Left ventricle myocardium superior (tissue), 1 donor: ENCODE measurements at regions not wholly inside any gene's neighbourhood (a gene's known extent, or its start where the extent isn't known, plus 50 kb on each side); places are given as distances from the start of the nearest gene placed in this dataset.
"Not testable (repeated sequence)": the region's sequence is repeated elsewhere in the genome, so short reads cannot be mapped to it uniquely, and the experiment has no call there.

Experiments used
- ATAC-seq: fragments of 200-7000 bp; cut with Tn5 transposase; one replicate; pipeline ENCODE4 v1.9.1; 2020; ENCODE audit warnings: mild to moderate bottlenecking, moderate library complexity
- DNase-seq: peaks from one replicate; pipeline ENCODE4 v3.0.0-alpha.2; 2020
- intact Hi-C: fragments of 100-400 bp; cut with micrococcal nuclease; formaldehyde crosslinking; loops from one replicate; pipeline ENCODE4 v1.11.0; 2022
- donor health status: DM: no; HTN: yes; CAD: no; lungs with severe emphysema.

GRCh38 chr4:77293426-77293825, 136.4 kb downstream of the CCNG2 start:
- intact Hi-C loops = no loop called here

GRCh38 chr4:77300996-77301395, 144.0 kb downstream of the CCNG2 start:
- DNase-seq, intact Hi-C loops, ATAC-seq: not testable (repeated sequence)

More at GRCh38 chr4:77293426-77293825, 136.4 kb downstream of the CCNG2 start:
- DNase-seq (no peak), ATAC-seq (no peak)

GRCh38 chr4:77305766-77306165, 148.8 kb downstream of the CCNG2 start:
- DNase-seq (no peak), ATAC-seq (no peak)
- intact Hi-C loops = no loop called here

DNA sequence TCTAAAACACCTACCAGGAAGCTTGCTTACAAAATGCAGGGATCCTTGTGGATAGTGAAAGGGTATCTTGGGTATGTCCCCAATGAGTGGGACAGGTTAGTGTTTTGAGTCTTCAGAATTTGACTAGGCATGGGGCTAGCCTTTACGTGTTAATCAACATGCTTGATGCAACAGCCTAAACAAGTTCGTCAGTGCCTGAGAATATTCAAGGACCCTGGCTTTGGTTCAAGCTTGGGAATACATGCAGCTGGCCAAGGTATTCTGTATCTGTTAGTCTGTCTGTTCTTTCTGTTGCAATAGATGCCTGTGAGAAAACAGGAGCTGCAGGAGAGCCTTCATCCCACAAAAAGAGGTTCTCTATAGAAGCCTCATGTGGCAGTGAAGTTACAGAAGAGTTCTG, 149.5 kb downstream of the CCNG2 start:
- DNase-seq (no peak), ATAC-seq (no peak)
- intact Hi-C loops = no loop called here

- ATAC-seq (peak; percentile 45), DNase-seq (no peak)
- intact Hi-C loops = no loop called here
Measured at GRCh38 chr4:77308843-77309242, 151.8 kb downstream of the CCNG2 start.

GRCh38 chr4:77309496-77309895, 152.5 kb downstream of the CCNG2 start:
- intact Hi-C loops = no loop called here
- ATAC-seq (no peak), DNase-seq (no peak)

DNA sequence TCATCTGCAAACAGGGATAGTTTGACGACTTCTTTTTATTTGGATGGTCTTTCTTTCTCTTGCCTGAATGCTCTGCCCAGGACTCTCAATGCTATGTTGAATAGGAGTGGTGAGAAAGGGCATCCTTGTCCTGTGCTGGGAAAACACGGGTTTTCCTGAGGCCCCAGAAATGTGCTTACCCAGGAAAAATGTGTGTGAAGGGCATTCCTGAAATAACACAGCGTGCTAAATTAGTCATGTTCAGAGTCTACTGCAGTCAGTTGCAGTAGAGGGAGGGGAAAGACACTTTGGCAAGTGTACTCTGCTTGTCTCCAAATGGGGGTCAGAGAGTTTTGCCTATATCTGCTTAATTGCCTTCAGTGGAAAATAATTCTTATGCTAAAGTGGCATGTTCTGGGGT, 153.9 kb downstream of the CCNG2 start:
- DNase-seq = no peak
- intact Hi-C loops = no loop called here
- no peak for ATAC-seq

GRCh38 chr4:77314697-77315096, 157.7 kb downstream of the CCNG2 start:
- intact Hi-C loops = no loop called here
- DNase-seq = no peak
- ATAC-seq = no peak

- intact Hi-C loops = no loop called here
- no peak for ATAC-seq
Measured at GRCh38 chr4:77327151-77327550, 170.1 kb downstream of the CCNG2 start.

DNA sequence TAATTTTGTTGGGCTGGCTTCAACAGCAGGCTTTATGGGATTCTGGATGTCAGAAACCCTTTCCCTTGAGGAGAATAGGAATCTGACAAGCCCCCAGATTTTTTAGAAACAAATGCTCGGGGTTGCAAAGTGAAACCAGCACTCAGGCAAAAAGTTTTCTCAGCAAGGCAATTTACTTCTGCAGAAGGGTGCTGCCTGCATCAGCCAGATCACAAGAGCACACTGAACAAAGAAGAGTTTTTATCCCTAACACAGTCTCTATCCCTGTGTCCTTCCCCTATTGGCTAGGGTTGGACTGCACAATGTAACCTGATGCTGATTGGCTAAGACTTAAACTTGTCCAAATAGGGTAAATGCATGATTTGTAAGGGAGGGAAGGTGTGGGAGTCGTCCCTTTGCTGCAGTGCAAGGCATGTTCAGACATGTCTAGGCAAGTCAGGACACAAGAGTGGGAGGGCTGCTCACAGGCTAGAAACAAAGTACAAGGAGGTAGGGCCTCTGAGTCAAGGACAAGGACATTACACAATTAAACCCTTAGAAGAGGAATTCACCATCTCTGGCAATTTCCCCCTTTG, 175.8 kb downstream of the CCNG2 start:
- DNase-seq = no peak
- intact Hi-C loops = no loop called here
- no peak for ATAC-seq

More at GRCh38 chr4:77327151-77327550, 170.1 kb downstream of the CCNG2 start:
- DNase-seq = no peak

DNA sequence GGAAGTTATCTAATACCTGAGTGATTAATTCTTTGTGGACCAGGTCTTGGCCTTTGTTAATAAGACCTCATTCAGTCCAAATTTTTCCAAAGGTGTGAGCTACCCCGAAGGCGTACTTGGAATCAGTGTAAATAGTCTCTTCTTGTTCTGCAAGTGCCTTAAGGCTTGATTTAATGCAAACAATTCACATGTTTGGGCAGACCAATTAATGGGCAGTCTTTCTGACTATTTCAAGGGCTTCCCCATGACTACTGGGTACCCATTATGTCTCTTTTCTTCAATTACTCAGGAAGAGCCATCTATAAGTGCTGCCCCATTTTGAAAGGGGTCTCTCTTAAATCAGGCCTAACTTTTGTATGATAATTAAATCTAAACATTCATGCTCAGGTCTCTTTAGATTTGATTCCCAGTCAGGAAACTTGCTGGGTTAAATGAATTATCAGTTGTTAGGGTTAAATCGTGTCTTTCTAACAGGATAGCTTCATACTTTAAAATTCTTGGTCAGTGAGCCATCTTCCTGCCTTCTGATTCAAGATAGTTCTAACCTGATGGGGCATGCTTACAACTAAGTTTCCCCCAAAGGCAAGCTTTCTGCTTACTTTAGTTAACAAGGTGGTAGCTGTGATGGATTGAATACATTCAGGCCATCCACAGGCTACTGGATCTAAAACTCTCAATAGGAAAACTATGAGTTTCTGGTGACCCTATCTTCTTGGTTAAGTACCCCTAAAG, 179.6 kb downstream of the CCNG2 start:
- DNase-seq (no peak), ATAC-seq (no peak)
- intact Hi-C loops = no loop called here

DNA sequence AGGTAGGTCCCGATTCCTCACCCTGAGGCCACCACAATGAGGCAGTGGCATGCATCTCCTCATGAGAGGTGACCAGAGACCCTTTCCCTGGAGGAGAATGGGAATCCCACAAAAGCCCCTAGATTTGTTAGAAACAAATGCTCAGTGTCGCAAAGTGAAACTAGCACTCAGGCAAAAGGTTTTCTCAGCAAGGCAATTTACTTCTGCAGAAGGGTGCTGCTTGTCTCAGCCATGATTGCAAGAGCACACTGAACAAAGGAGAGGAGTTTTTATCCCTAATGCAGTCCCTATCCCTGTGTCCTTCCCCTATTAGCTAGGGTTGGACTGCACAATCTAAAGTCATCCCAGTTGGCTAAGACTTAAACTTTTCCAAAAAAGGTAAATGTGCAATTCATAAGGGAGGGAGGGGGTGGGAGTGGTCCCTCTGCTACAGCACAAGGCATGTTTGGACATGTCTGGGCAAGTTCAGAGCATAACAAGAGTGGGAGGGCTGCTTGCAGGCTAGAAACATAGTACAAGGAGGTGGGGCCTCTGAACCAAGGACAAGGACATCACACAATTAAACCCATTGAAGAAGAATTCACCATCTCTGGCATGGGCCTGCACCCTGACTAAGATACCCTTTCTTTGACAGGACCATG, 185.3 kb downstream of the CCNG2 start:
- no peak for DNase-seq
- intact Hi-C loops = no loop called here
- no peak for ATAC-seq

DNA sequence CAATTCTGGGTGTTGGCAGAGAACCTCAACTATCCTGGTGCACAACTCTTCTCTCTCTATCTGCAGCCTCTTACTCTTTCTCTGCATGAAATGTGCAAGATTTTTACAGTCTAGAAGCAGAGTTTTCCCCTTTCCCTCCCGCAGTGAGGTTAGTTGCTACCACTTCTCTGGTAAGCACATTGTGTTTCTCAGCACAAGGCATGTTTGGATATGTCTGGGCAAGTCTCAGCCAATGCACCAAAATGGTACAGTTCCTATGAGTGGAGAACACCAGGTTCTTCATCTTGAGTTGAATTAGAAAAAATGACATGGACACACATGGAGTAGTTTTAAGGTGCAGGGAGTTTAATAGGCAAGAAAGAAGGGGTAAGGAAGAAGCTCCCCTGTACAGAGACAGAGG, 187.0 kb downstream of the CCNG2 start:
- intact Hi-C loops = no loop called here
- ATAC-seq (no peak), DNase-seq (no peak)

DNA sequence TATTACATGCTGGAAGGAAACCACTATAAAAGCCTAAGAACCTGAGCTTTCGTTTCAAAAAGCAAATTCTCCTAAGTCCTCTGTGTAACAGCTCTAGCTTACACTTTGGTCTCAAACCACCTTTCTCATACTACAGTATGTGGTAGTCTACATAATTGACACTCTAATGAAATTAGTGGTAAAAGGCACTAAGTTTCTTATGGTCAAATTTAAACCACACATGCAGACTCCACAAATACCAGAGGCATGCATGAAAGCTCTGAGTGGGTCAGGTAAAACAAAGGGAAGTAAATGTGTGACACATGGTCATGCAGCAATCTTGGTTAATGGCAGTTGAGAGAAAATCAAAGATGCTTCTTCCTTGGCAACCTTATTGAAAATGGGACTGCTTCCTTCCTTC, 187.8 kb downstream of the CCNG2 start:
- intact Hi-C loops = no loop called here
- ATAC-seq = no peak
- DNase-seq = no peak

- intact Hi-C loops = no loop called here
- ATAC-seq (no peak), DNase-seq (no peak)
Measured at GRCh38 chr4:77347351-77347966, 190.5 kb downstream of the CCNG2 start.

- ATAC-seq = no peak
- no peak for DNase-seq
- intact Hi-C loops = no loop called here
Measured at GRCh38 chr4:77348815-77349214, 191.8 kb downstream of the CCNG2 start.

DNA sequence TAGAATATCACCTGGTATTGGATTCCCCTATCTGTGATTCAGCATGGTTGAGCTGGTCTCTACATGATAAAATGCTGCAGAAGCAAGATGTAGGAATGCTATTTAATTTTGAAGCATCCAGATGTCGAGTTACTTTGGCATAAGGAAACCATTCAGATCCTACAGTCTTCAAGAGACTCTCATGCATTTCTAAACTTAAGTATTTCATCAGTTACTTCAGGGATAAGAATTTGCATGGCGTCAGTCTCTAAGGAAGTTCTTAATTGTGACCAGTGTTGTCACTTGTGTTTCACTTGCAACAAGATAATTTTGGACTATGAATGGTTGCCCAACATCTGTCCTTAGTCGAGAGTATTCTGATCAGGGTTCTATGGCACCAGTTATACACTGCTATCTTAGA, 192.4 kb downstream of the CCNG2 start:
- intact Hi-C loops = no loop called here
- ATAC-seq = no peak
- DNase-seq = no peak

DNA sequence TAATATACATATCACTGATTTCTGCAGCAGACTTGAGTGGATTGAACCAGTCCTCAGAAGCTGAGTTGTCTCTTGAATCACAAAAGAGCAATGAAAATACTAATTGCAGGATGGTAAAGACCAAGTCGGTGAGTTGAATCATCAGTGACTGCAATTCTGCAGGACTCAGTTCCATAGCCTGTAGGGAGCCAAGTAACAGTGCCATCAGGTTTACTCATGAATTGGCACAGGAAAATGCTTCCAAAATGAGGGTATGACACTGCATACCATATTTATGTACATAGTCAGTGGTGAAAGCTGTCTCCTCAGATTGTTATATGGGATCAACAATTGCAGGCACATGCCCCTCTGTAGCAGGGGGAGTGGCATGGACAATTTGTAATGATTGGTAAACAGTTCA, 192.8 kb downstream of the CCNG2 start:
- intact Hi-C loops = no loop called here
- no peak for ATAC-seq
- DNase-seq = no peak

- DNase-seq = no peak
- intact Hi-C loops = no loop called here
- no peak for ATAC-seq
Measured at GRCh38 chr4:77352192-77352591, 195.2 kb downstream of the CCNG2 start.

DNA sequence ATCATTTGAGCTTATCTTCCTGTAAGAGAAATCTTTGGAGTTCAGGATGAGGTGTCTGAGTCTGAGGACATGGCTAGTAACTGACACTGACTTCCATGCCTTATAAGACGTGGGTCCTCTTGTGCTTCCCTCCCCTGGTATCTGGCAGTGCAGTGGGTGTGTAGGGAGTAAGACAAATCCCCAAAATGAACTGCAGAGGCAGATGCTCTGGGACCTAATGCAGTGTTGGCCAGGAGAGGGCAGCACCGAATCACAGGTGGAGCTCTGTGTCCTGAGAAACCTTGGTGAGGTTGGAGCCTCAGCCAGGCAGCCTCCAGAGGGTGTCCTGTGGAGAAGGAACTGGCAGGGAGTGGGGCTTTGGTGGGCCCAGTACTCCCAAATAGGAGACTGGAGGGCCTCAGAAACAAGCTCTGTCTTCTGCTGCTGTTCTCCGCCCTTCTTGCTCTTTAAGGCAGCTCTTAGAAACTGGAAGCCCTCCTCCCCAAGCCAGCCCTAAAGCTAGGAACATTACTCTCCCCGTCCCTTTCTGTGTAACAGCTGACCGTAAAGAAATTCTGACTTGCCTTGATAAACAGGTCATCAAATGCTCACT, 196.8 kb downstream of the CCNG2 start:
- ATAC-seq = peak; percentile 44
- DNase-seq, intact Hi-C loops: not testable (repeated sequence)
